Mesothelial cell of epicardium (in vitro differentiated cells): ENCODE measurements at regions not wholly inside any gene's neighbourhood (a gene's known extent, or its start where the extent isn't known, plus 50 kb on each side); places are given as distances from the start of the nearest gene placed in this dataset.
"Not testable (repeated sequence)": the region's sequence is repeated elsewhere in the genome, so short reads cannot be mapped to it uniquely, and the experiment has no call there.

Experiments
- DNase-seq, 2 experiments: peaks; one replicate each; pipeline ENCODE4 v3.0.0; 2021; ENCODE audit warnings: low spot score in 2 of 2; ENCODE audit not compliant: unreplicated experiment in 2 of 2
- H3K27ac Mint-ChIP-seq: 2 replicates; pipeline ENCODE4 v1.8.0; 2021; ENCODE audit warnings: mixed read lengths
- H3K27me3 Mint-ChIP-seq: 2 replicates; pipeline ENCODE4 v1.8.0; 2021; ENCODE audit warnings: low read depth, mixed read lengths
- H3K36me3 Mint-ChIP-seq: 2 replicates; pipeline ENCODE4 v1.8.0; 2021; ENCODE audit warnings: mixed read lengths
- H3K4me1 Mint-ChIP-seq: 2 replicates; pipeline ENCODE4 v1.8.0; 2021; ENCODE audit warnings: mixed read lengths
- H3K4me3 Mint-ChIP-seq: 2 replicates; pipeline ENCODE4 v1.8.0; 2021; ENCODE audit warnings: mild to moderate bottlenecking, moderate library complexity, mixed read lengths
- H3K9me3 Mint-ChIP-seq: 2 replicates; pipeline ENCODE4 v1.8.0; 2021; ENCODE audit warnings: mixed read lengths
- CTCF ChIP-seq: fragments of 200-600 bp; sonication (generic); IDR thresholded peaks from one replicate; pipeline ENCODE4 v1.5.0; 2021; ENCODE audit warnings: antibody characterized with exemption; ENCODE audit not compliant: unreplicated experiment

GRCh38 chr14:43587183-43587582 is 919.9 kb downstream of the FSCB start:
- Mint-ChIP-seq H3K4me1 (no peaks in the 10 kb centered on the region), H3K27me3 (no peaks in the 10 kb centered on the region), H3K27ac (no peak overlapping the region), H3K36me3 (no peaks in the 10 kb centered on the region), H3K4me3 (no peak overlapping the region), H3K9me3 (peaks cover 12% of the 10 kb centered on the region)
- no peak for TF ChIP-seq CTCF
- no peak for DNase-seq

GRCh38 chr14:43579671-43580070 is 927.4 kb downstream of the FSCB start:
- H3K9me3 Mint-ChIP-seq = peaks cover 33% of the 10 kb centered on the region
- TF ChIP-seq CTCF = no peak
- H3K27me3 Mint-ChIP-seq = no peaks in the 10 kb centered on the region
- no peak overlapping the region for H3K27ac Mint-ChIP-seq
- no peak overlapping the region for H3K4me3 Mint-ChIP-seq
- H3K4me1 Mint-ChIP-seq = no peaks in the 10 kb centered on the region
- peaks cover 2% of the 10 kb centered on the region for H3K36me3 Mint-ChIP-seq
- no peak for DNase-seq

GRCh38 chr14:43568022-43568421 is 939.1 kb downstream of the FSCB start:
- Mint-ChIP-seq H3K4me1 (no peaks in the 10 kb centered on the region), H3K9me3 (no peaks in the 10 kb centered on the region), H3K36me3 (no peaks in the 10 kb centered on the region), H3K27me3 (no peaks in the 10 kb centered on the region), H3K27ac (no peak overlapping the region), H3K4me3 (no peak overlapping the region)
- no peak for DNase-seq
- TF ChIP-seq CTCF = no peak

- H3K4me1 Mint-ChIP-seq = no peaks in the 10 kb centered on the region
- H3K27ac Mint-ChIP-seq = no peak overlapping the region
- no peaks in the 10 kb centered on the region for H3K36me3 Mint-ChIP-seq
- H3K27me3 Mint-ChIP-seq = no peaks in the 10 kb centered on the region
- H3K4me3 Mint-ChIP-seq = no peak overlapping the region
- no peak for DNase-seq
- H3K9me3 Mint-ChIP-seq = no peaks in the 10 kb centered on the region
- TF ChIP-seq CTCF = no peak
Measured at GRCh38 chr14:43548368-43548767, 958.7 kb downstream of the FSCB start.

GRCh38 chr14:43547596-43547995 is 959.5 kb downstream of the FSCB start:
- not testable (repeated sequence) for H3K9me3 Mint-ChIP-seq, DNase-seq, H3K4me3 Mint-ChIP-seq, H3K36me3 Mint-ChIP-seq, H3K4me1 Mint-ChIP-seq, H3K27me3 Mint-ChIP-seq, H3K27ac Mint-ChIP-seq

GRCh38 chr14:43541356-43541755 is 965.7 kb downstream of the FSCB start:
- Mint-ChIP-seq H3K4me1 (peaks cover 10% of the 10 kb centered on the region), H3K27me3 (no peaks in the 10 kb centered on the region), H3K36me3 (no peaks in the 10 kb centered on the region), H3K9me3 (peaks cover 3% of the 10 kb centered on the region), H3K4me3 (no peak overlapping the region), H3K27ac (no peak overlapping the region)
- no peak for TF ChIP-seq CTCF
- no peak for DNase-seq
